Erythroblast (primary cell): ENCODE measurements at regions not wholly inside any gene's neighbourhood (a gene's known extent, or its start where the extent isn't known, plus 50 kb on each side); places are given as distances from the start of the nearest gene placed in this dataset.

ENCODE experiments used
- GATA1 ChIP-seq: IDR thresholded peaks from 2 replicates; pipeline ENCODE4 v1.6.1; 2011; ENCODE audit warnings: low read depth, mild to moderate bottlenecking, control low read depth, low read length, moderate library complexity
- POLR2A ChIP-seq: IDR thresholded peaks from 2 replicates; pipeline ENCODE4 v1.6.1; 2011; ENCODE audit warnings: mild to moderate bottlenecking, low read length

DNA sequence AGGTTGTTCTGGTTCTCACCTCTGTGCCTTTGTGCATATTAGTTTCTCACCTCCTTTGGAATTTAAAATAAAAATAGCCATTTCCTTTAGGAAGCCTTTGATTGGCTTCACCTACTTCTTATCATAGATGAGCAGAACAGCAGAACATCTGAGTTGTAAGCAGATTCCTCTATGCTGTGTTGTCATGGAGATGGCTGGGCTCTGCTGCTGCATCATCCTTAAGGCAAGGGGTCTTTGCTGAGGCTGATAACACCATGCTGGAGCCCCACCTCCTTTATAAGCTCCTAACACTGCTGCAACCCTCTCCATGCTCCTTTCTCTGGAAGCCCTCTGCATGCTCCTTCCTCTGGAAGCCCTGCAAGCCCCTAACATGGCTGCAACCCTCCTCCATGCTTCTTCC is 276.5 kb upstream of the TCF21 start:
- TF ChIP-seq POLR2A = no peak
- no peak for TF ChIP-seq GATA1
